Stomach (tissue), 8 donors: ENCODE measurements at regions not wholly inside any gene's neighbourhood (a gene's known extent, or its start where the extent isn't known, plus 50 kb on each side); places are given as distances from the start of the nearest gene placed in this dataset.

Source experiments
- DNase-seq, 2 donors: peaks; one replicate each; pipeline versions ENCODE4 v3.0.0 to v3.0.0-alpha.2; 2013 to 2019
- H3K27ac ChIP-seq, 5 donors: fragments of 200-600 bp in 4 of 5; sonication (generic) in 4 of 5; one replicate each; pipeline ENCODE4 v1.5.1; 2013 to 2019; ENCODE audit warnings: mild to moderate bottlenecking in 1 of 5, moderate library complexity in 1 of 5
- H3K27me3 ChIP-seq, 3 donors: fragments of 200-600 bp; sonication (generic); one replicate each; pipeline ENCODE4 v1.5.1; 2017 to 2019; ENCODE audit warnings: mixed run types in 1 of 3
- H3K36me3 ChIP-seq, 4 donors: fragments of 200-600 bp; sonication (generic); 1 replicate in 3 of 4; 2 replicates in 1 of 4; pipeline ENCODE4 v1.5.1; 2016 to 2019
- H3K4me1 ChIP-seq, 4 donors: fragments of 200-600 bp; sonication (generic); one replicate each; pipeline ENCODE4 v1.5.1; 2016 to 2019
- H3K4me3 ChIP-seq, 4 donors: fragments of 200-600 bp; sonication (generic) in 3 of 4; one replicate each; pipeline ENCODE4 v1.5.1; 2016 to 2019; ENCODE audit warnings: mild to moderate bottlenecking in 1 of 4
- H3K9me3 ChIP-seq, 4 donors: fragments of 200-600 bp; sonication (generic); one replicate each; pipeline ENCODE4 v1.5.1; 2016 to 2019
- CTCF ChIP-seq, 7 experiments: fragments of 450-650 bp in 4 of 7; fragments of 200-600 bp in 3 of 7; sonication (generic) in 3 of 7; IDR thresholded peaks; one replicate each; pipeline ENCODE4 v1.5.1; 2016 to 2019; ENCODE audit warnings: antibody characterized with exemption in 7 of 7, control low read depth in 2 of 7, mild to moderate bottlenecking in 1 of 7
- EP300 ChIP-seq: sonication (generic); formaldehyde crosslinking; IDR thresholded peaks from one replicate; pipeline ENCODE4 v1.6.1; 2017; ENCODE audit warnings: antibody characterized with exemption
- POLR2A ChIP-seq, 4 donors: fragments of 450-650 bp; IDR thresholded peaks; one replicate each; pipeline ENCODE4 v1.6.1; 2016; ENCODE audit warnings: antibody characterized with exemption in 4 of 4, control low read depth in 2 of 4, mild to moderate bottlenecking in 1 of 4, moderate library complexity in 1 of 4
- POLR2AphosphoS5 ChIP-seq, 3 donors: sonication (generic); formaldehyde crosslinking; IDR thresholded peaks; one replicate each; pipeline ENCODE4 v1.6.1; 2016; ENCODE audit warnings: antibody characterized with exemption in 3 of 3
- WGBS, 5 donors: extraction: QIAGEN DNeasy Blood & Tissue Kit in 3 of 5; methylation state at CpG; one replicate each; pipeline versions ENCODE4 v1.1.5 to v1.1.7; 2013 to 2018; 5-methylcytosine and 5-hydroxymethylcytosine counted together
- intact Hi-C: fragments of 100-400 bp; cut with DNase I; formaldehyde crosslinking; loops from one replicate; pipeline ENCODE4 v1.15.1; 2023; ENCODE audit warnings: low total_unique reads
- donor health status: healthy with polysubstance abuse.
- donor health status: Bipolar disorder and iron deficiency.
- donor health status: healthy.

GRCh38 chr6:130303431-130303830 lies 62.4 kb upstream of the TMEM200A start:
- DNase-seq = peak in 1 of 2 donors; percentile 43
- no peak overlapping the region for H3K4me3 ChIP-seq
- H3K27me3 ChIP-seq = no peaks in the 10 kb centered on the region
- intact Hi-C loops = no loop called here
- H3K27ac ChIP-seq = no peak overlapping the region
- no peaks in the 10 kb centered on the region for H3K4me1 ChIP-seq
- TF ChIP-seq POLR2AphosphoS5 (IDR thresholded peaks at IDR 0.05) (no peak), CTCF (IDR thresholded peaks at IDR 0.05) (no peak), EP300 (no peak), POLR2A (IDR thresholded peaks at IDR 0.05) (no peak)
- H3K9me3 ChIP-seq = no peaks in the 10 kb centered on the region
- H3K36me3 ChIP-seq = no peaks in the 10 kb centered on the region

GRCh38 chr6:130298258-130298657 lies 67.6 kb upstream of the TMEM200A start:
- Histone ChIP-seq H3K4me3 (no peak overlapping the region), H3K36me3 (no peaks in the 10 kb centered on the region), H3K27me3 (peaks cover 0 to 3% (median 0%) of the 10 kb centered on the region in 3 donors), H3K9me3 (no peaks in the 10 kb centered on the region), H3K4me1 (no peaks in the 10 kb centered on the region), H3K27ac (no peak overlapping the region)
- intact Hi-C loops = no loop called here
- no peak for DNase-seq
- 84 to 88% (median 87%) methylated on average over 6 of the region's 6 CpGs for WGBS, 5 donors
- no peak for TF ChIP-seq POLR2A (IDR thresholded peaks at IDR 0.05)
- TF ChIP-seq CTCF (IDR thresholded peaks at IDR 0.05) = no peak
- no peak for TF ChIP-seq POLR2AphosphoS5 (IDR thresholded peaks at IDR 0.05)
- TF ChIP-seq EP300 = no peak

GRCh38 chr6:130296854-130297253 lies 69.0 kb upstream of the TMEM200A start:
- Histone ChIP-seq H3K4me1 (no peaks in the 10 kb centered on the region), H3K27ac (no peak overlapping the region), H3K4me3 (no peak overlapping the region), H3K9me3 (no peaks in the 10 kb centered on the region), H3K36me3 (no peaks in the 10 kb centered on the region), H3K27me3 (peaks cover 0 to 3% (median 0%) of the 10 kb centered on the region in 3 donors)
- TF ChIP-seq POLR2A (IDR thresholded peaks at IDR 0.05) = no peak
- no peak for TF ChIP-seq POLR2AphosphoS5 (IDR thresholded peaks at IDR 0.05)
- no peak for TF ChIP-seq CTCF (IDR thresholded peaks at IDR 0.05)
- TF ChIP-seq EP300 = no peak
- no peak for DNase-seq
- 50 to 83% (median 73%) methylated on average over 1 of the region's 1 CpG for WGBS, 5 donors
- intact Hi-C loops = no loop called here

GRCh38 chr6:130293800-130294199 lies 71.0 kb upstream of the SAMD3 start:
- 50 to 67% (median 58%) methylated on average over 3 of the region's 3 CpGs for WGBS, 5 donors
- DNase-seq = peak in 1 of 2 donors; percentile 61
- Histone ChIP-seq H3K27me3 (peaks cover 0 to 3% (median 0%) of the 10 kb centered on the region in 3 donors), H3K9me3 (no peaks in the 10 kb centered on the region), H3K4me3 (no peak overlapping the region), H3K36me3 (no peaks in the 10 kb centered on the region), H3K27ac (no peak overlapping the region), H3K4me1 (no peaks in the 10 kb centered on the region)
- intact Hi-C loops = no loop called here
- no peak for TF ChIP-seq POLR2AphosphoS5 (IDR thresholded peaks at IDR 0.05)
- TF ChIP-seq CTCF (IDR thresholded peaks at IDR 0.05) = peak in 1 of 7 experiments; percentile 14
- TF ChIP-seq POLR2A (IDR thresholded peaks at IDR 0.05) = no peak
- no peak for TF ChIP-seq EP300
